Kasumi-1 (cell line): ENCODE measurements at regions not wholly inside any gene's neighbourhood (a gene's known extent, or its start where the extent isn't known, plus 50 kb on each side); places are given as distances from the start of the nearest gene placed in this dataset.
"Not testable (repeated sequence)": the region's sequence is repeated elsewhere in the genome, so short reads cannot be mapped to it uniquely, and the experiment has no call there.

Experiments
- DNase-seq, 2 experiments: peaks; one replicate each; lab custom pipeline; 2025; lab: John Stamatoyannopoulos, UW

- DNase-seq, result no peak
These were observed 438.8 kb downstream of the EFNB2 start for GRCh38 chr13:106096661-106097092.

DNA sequence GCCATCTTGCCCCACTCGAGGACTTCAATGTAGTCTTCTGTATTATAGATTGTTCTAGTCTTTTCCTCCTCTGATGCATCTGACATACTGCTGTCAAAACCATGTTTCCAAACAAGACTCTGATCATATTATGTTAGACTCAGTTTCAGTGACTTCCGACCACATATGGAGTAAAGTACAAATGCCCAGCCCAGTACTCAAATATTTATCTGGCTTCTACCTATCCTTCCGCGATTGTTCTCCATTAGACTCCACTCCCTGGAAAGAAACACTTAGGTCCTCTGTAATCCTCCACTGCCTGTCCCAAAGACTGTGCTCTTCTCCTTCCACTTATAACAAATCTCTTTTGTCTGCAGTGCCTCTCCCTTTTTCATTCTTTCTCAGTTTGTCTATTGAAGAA lies 439.5 kb downstream of the EFNB2 start:
- DNase-seq, result no peak

- DNase-seq, result no peak
These were observed 440.1 kb downstream of the EFNB2 start for GRCh38 chr13:106095406-106095805.

GRCh38 chr13:106090001-106090400 lies 445.5 kb downstream of the EFNB2 start:
- no peak for DNase-seq

DNA sequence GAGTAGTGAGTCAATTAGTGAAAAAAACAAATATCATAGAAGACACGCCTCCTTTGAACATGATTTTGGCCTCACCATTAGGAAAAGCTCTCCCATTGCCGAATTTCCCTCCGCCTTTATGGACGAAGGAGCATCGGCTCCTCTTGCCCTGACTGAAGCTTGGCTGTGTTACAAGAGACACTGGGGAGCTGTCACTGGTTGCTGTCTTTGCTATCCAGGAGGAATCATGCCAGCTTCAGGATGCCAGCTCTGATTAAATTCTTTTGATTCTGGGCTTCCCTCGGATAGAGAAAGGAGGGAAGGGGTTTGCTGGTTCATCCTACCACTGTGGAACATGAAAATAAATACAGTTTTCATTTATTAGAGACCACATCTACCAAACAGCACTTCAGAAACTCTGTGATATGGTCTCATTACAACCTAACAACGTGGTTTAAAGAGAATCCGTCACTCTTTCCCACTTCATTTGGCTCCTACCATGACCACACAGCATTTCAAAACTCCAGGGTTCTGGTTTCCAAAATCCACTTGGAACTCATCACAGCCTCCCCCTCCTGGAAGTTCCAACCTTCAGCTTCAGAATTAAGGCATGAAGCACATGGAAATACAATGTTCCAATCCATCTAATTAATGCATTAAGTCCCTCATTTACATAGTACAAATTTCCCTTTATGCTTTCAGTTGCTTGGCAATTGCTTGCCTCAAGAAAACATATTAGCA lies 446.0 kb downstream of the EFNB2 start:
- no peak for DNase-seq

GRCh38 chr13:106088085-106088484 lies 447.4 kb downstream of the EFNB2 start:
- DNase-seq, result no peak

- DNase-seq, result no peak
These were observed 448.3 kb downstream of the EFNB2 start for GRCh38 chr13:106087201-106087600.

DNA sequence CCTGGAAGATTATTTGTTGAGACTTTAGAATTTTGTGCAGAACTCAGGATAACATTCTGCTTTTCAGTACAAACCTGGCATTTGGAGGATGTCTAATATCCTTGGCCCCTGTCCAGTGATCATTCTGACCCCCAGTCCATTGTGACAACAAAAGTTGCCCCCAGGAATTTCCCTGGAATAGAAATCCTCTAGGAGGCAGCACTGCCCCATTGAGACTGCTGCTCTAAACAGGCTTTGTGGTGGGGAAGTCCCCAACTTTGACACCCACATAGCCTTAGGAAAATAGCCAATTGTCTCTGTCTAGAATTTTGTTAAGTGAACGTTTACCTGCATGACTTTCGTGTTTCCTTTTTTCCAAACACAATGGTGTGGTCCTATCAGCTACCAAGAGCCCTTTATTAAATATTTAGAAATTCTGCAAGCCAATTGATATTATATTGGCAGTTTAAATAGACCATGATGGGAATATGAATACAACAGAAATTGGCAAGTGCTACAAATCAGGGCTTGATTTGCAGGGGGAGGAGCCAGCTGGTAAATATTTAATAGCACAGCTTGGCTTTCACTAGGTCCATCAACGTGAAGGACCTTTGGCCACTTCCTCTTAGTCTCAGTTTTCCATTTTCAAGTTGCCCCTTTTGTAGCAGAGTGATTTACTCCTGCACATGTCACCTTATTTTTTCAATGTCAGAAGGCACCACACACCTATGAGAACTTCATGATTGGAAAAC lies 451.7 kb downstream of the EFNB2 start:
- DNase-seq, result peak; percentile 15 to 20

GRCh38 chr13:106081221-106081620 lies 454.2 kb downstream of the EFNB2 start:
- not testable (repeated sequence) for DNase-seq

DNA sequence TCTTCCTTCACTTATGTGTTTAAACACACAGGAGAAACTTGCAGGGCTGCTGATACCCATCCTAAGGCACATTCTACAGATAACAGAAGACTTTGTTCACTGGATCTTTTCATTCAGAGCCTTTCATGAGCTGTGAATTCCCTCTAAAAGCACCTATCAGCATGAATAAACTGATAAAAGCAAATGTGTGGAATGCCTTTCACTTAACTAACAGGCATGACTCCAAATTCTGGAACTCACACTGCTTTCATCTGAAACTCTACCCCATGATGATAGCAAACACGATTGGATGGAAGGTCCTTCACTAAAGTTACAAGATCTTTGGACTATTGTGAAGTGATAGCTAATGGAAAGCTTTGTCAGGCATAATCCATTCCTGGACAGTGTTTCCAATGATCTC lies 457.3 kb downstream of the EFNB2 start:
- no peak for DNase-seq

- DNase-seq, result no peak
These were observed 458.4 kb downstream of the EFNB2 start for GRCh38 chr13:106077017-106077416.

- DNase-seq, result no peak
These were observed 463.4 kb downstream of the EFNB2 start for GRCh38 chr13:106072014-106072413.

DNA sequence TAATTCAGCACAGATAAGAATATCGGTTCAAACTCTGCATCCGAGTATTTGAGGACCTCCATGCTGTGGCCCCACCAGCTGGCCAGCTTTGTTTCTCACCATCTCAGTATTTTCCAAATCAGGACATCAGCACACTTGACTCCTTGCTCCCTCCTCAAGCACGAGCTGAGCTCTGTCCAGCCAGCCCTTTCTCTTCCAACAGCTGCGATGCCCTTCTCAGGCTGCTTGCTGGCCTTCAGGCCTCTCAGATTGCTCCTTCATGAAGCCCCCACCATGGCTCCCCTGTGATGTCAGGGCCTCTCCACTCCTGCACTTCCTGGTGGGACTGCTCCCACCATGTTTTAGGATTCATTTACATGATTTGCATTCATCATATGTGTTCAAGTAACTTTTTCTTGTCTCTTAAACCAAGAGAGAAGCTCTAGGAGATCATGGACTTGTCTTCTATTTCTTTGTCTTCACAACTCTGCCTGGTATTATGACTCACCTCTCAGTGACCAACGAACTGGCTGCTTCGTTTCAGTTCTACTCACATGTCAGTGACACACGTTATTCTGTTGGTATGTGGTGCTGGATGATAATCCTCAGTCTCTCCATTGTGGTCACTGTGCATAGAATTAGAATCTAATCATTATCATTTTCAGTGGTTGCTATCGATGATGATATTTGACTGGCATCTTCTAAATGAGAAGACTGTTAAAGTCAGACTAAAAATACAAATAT lies 471.7 kb downstream of the EFNB2 start:
- no peak for DNase-seq

DNA sequence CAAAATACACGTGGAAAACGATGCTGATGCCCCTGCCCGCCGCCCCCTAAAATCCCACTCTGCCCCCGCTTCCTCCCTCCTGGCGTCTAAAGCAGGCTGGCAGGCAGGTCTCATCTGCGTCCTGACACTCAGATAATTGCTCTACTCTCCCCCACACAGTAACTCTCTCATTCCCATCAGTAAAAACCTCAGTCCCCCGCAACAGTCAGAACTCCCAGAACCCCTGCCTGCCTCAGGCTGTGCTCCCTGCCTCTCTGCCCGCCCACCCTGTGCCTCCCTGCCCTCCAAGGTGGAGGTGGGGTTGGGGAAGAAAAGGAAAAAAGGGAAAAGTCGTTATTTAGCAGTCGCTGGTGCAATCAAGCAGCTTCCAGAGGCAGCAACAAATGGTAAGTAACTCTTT lies 473.7 kb downstream of the EFNB2 start:
- DNase-seq, result no peak

GRCh38 chr13:106056851-106057250 lies 478.6 kb downstream of the EFNB2 start:
- DNase-seq, result no peak

- DNase-seq, result no peak
These were observed 483.2 kb downstream of the EFNB2 start for GRCh38 chr13:106052200-106052767.

GRCh38 chr13:106049171-106049570 lies 486.3 kb downstream of the EFNB2 start:
- DNase-seq, result no peak

DNA sequence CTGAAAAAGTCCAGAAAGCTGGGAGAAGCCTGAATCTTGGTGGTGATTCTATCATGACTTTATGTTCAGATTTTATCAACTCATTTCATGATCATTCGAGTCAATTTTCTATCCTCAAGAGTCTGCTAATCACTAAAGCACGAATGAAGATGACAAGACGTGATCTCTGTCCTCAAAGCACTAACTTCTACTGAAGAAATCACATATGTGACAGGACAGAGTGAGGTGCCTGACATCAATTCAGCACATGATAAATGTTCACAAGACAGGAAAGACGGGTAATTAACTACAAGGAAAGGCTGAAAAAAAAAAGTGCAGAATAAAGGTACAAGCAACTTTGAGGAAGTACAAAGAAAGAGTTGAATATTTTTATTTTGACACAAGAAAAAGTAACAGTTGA lies 487.1 kb downstream of the EFNB2 start:
- DNase-seq, result no peak

DNA sequence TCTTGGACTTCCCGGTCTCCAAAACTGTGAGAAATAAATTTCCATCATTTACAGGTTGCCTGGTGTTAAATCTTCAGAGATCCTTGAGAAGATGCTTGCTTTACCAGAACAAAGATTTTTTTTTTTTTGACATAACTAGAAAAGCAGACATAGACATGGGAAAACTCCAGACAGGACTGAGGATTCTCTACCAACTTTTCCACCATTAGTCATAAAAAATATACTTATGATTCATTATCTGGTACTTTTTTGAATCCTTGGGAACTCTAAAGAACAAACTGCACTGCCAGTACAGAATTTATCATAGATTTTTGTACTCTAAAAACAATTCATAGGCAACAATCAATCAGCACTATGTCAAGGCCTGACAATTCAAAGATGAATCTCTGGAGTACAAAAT lies 487.6 kb downstream of the EFNB2 start:
- DNase-seq, result no peak

- no peak for DNase-seq
These were observed 492.4 kb downstream of the EFNB2 start for GRCh38 chr13:106042996-106043581.

DNA sequence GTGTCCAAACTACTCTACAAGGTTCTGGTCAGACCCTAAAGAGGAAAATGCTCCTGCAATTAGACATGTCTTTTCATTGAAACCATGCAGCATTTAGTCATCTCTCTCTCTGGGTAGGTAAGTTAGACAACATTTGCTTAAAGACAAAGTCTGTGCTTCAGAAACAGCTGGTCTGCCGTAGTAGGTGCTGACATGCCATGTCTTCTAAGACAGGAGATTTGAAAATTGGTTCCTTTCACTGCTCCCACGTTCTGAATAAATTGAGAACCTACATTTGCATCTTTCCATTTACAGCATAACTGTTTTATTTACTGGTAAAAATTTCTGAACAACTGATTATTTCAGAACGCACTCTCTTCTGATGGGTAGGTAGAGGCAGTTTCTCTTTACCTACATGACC lies 494.0 kb downstream of the EFNB2 start:
- no peak for DNase-seq

- DNase-seq, result no peak
These were observed 496.7 kb downstream of the EFNB2 start for GRCh38 chr13:106038752-106039151.
